Glutamatergic neuron (in vitro differentiated cells): ENCODE measurements at regions not wholly inside any gene's neighbourhood (a gene's known extent, or its start where the extent isn't known, plus 50 kb on each side); places are given as distances from the start of the nearest gene placed in this dataset.

Experiments used
- DNase-seq: peaks from one replicate; pipeline ENCODE4 v3.0.0; 2022
- H3K27ac Mint-ChIP-seq: one replicate; pipeline ENCODE4 v1.8.0; 2020; ENCODE audit warnings: mild to moderate bottlenecking, mixed read lengths, inconsistent platforms; ENCODE audit not compliant: unreplicated experiment
- H3K27me3 Mint-ChIP-seq: one replicate; pipeline ENCODE4 v1.8.0; 2020; ENCODE audit warnings: mild to moderate bottlenecking, moderate library complexity, mixed read lengths, inconsistent platforms; ENCODE audit not compliant: unreplicated experiment
- H3K36me3 Mint-ChIP-seq: one replicate; pipeline ENCODE4 v1.8.0; 2020; ENCODE audit warnings: mild to moderate bottlenecking, mixed read lengths, inconsistent platforms; ENCODE audit not compliant: unreplicated experiment
- H3K4me1 Mint-ChIP-seq: one replicate; pipeline ENCODE4 v1.8.0; 2020; ENCODE audit warnings: mild to moderate bottlenecking, low read depth, mixed read lengths, inconsistent platforms; ENCODE audit not compliant: unreplicated experiment
- H3K4me3 Mint-ChIP-seq: one replicate; pipeline ENCODE4 v1.8.0; 2020; ENCODE audit warnings: mild to moderate bottlenecking, mixed read lengths, inconsistent platforms; ENCODE audit not compliant: unreplicated experiment
- H3K9me3 Mint-ChIP-seq: one replicate; pipeline ENCODE4 v1.8.0; 2020; ENCODE audit warnings: mild to moderate bottlenecking, moderate library complexity, mixed read lengths, inconsistent platforms; ENCODE audit not compliant: unreplicated experiment
- CTCF ChIP-seq: fragments of 200-600 bp; sonication (generic); IDR thresholded peaks from one replicate; pipeline ENCODE4 v1.5.0; 2021; ENCODE audit not compliant: partially characterized antibody, unreplicated experiment

- Mint-ChIP-seq H3K27me3 (peaks cover 1% of the 10 kb centered on the region), H3K4me3 (no peak overlapping the region), H3K36me3 (peaks cover 12% of the 10 kb centered on the region), H3K9me3 (no peaks in the 10 kb centered on the region), H3K4me1 (no peaks in the 10 kb centered on the region), H3K27ac (no peak overlapping the region)
- DNase-seq, result no peak
- TF ChIP-seq CTCF, result no peak
Measured at GRCh38 chr15:80326270-80326669, 74.3 kb upstream of the CTXND1 start.

GRCh38 chr15:80328496-80328895 is 75.7 kb upstream of the ARNT2 start:
- Mint-ChIP-seq H3K36me3 (peaks cover 10% of the 10 kb centered on the region), H3K4me1 (no peaks in the 10 kb centered on the region), H3K27ac (no peak overlapping the region), H3K4me3 (no peak overlapping the region), H3K27me3 (peaks cover 1% of the 10 kb centered on the region), H3K9me3 (no peaks in the 10 kb centered on the region)
- DNase-seq, result no peak
- no peak for TF ChIP-seq CTCF

GRCh38 chr15:80331886-80332406 is 72.2 kb upstream of the ARNT2 start:
- no peak overlapping the region for H3K27ac Mint-ChIP-seq
- peaks cover 5% of the 10 kb centered on the region for H3K36me3 Mint-ChIP-seq
- no peak for TF ChIP-seq CTCF
- DNase-seq, result no peak
- H3K4me3 Mint-ChIP-seq, result no peak overlapping the region
- no peaks in the 10 kb centered on the region for H3K4me1 Mint-ChIP-seq
- H3K9me3 Mint-ChIP-seq, result peaks cover 3% of the 10 kb centered on the region
- H3K27me3 Mint-ChIP-seq, result peaks cover 1% of the 10 kb centered on the region

GRCh38 chr15:80333261-80333660 is 70.9 kb upstream of the ARNT2 start:
- no peak overlapping the region for H3K4me3 Mint-ChIP-seq
- no peak for DNase-seq
- no peaks in the 10 kb centered on the region for H3K36me3 Mint-ChIP-seq
- TF ChIP-seq CTCF, result no peak
- H3K27ac Mint-ChIP-seq, result no peak overlapping the region
- H3K27me3 Mint-ChIP-seq, result no peaks in the 10 kb centered on the region
- no peaks in the 10 kb centered on the region for H3K4me1 Mint-ChIP-seq
- peaks cover 3% of the 10 kb centered on the region for H3K9me3 Mint-ChIP-seq

GRCh38 chr15:80334521-80334920 is 69.7 kb upstream of the ARNT2 start:
- no peak overlapping the region for H3K27ac Mint-ChIP-seq
- no peaks in the 10 kb centered on the region for H3K27me3 Mint-ChIP-seq
- H3K9me3 Mint-ChIP-seq, result peaks cover 4% of the 10 kb centered on the region
- H3K36me3 Mint-ChIP-seq, result no peaks in the 10 kb centered on the region
- TF ChIP-seq CTCF, result no peak
- no peak overlapping the region for H3K4me3 Mint-ChIP-seq
- DNase-seq, result no peak
- H3K4me1 Mint-ChIP-seq, result no peaks in the 10 kb centered on the region
